ENCODE measurements at regions not wholly inside any gene's neighbourhood (a gene's known extent, or its start where the extent isn't known, plus 50 kb on each side); places are given as distances from the start of the nearest gene placed in this dataset.
A peak's percentile ranks its signal among the peaks of the same experiment; 100 is the strongest.

DNA sequence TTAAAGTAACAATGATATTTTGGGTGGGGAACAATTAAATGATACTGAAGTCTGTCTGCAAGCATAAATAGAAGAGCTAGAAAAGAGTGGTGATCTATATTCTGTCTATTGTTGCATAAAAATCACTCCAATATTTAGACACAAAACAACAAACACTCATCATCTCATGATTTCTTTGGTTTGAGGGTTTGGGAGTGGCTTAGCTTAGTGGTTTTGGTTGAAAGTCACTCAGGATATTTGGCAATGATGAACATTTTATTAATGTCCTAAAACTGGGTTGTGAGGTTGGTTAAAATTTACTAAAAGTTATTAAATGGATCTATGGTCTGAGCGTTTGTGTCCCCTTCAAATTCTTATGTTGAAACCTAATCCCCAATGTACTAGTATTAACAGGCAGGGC, 54.7 kb upstream of the EGFR start:
- Histone ChIP-seq H3K9me3 (ENCODE audit: control insufficient read depth in 1 of 2, insufficient read depth in 1 of 2, low read depth in 1 of 2, low read length in 2 of 2) (no peaks in the 10 kb centered on the region; a peak in 1 of 4 replicates), H3K4me3 (replicated peaks in 1 of 2; ENCODE audit: low read depth in 1 of 2, low read length in 2 of 2) (no peak overlapping the region), H3K9me2 (ENCODE audit: insufficient read depth) (no peaks in the 10 kb centered on the region), H3K4me1 (ENCODE audit: control insufficient read depth in 1 of 2, insufficient read depth in 2 of 2, low read length in 2 of 2) (peaks cover 6 to 21% of the 10 kb centered on the region in 2 experiments; a peak in 3 of 4 replicates), H3K4me2 (ENCODE audit: low read length) (no peak overlapping the region), H2AFZ (ENCODE audit: low read depth, low read length, poor library complexity, severe bottlenecking) (no peak overlapping the region), H3K9ac (ENCODE audit: low read length) (no peak overlapping the region), H3K27me3 (ENCODE audit: insufficient read depth, low read length) (no peaks in the 10 kb centered on the region), H3K79me2 (ENCODE audit: insufficient read depth, low read length) (no peaks in the 10 kb centered on the region), H3K36me3 (ENCODE audit: control insufficient read depth in 1 of 2, insufficient read depth in 2 of 2, low read length in 2 of 2) (no peaks in the 10 kb centered on the region), H4K20me1 (ENCODE audit: insufficient read depth) (no peaks in the 10 kb centered on the region), H3K27ac (ENCODE audit: low read depth, low read length) (no peak overlapping the region)
- ChIA-PET POLR2A (no interaction called here), RAD21 (ENCODE audit: low non-redundant PET in 1 of 2, low total read pairs in 2 of 2, uncharacterized antibody in 2 of 2, unreplicated experiment in 2 of 2) (no interaction called here), CTCF (no interaction called here)
- DNase-seq (ENCODE audit: low read depth, low spot score) = no peak
- TF ChIP-seq EZH2 (IDR thresholded peaks at IDR 0.05) (no peak), ELF1 (IDR thresholded peaks at IDR 0.05; ENCODE audit: borderline replicate concordance, low read depth) (no peak), FOSL1 (IDR thresholded peaks at IDR 0.05; ENCODE audit: low read depth) (no peak), ZFX (IDR thresholded peaks at IDR 0.05) (no peak), EZH2phosphoT487 (IDR thresholded peaks at IDR 0.05; ENCODE audit: borderline replicate concordance) (no peak)
- TF ChIP-seq, protein P1, sequence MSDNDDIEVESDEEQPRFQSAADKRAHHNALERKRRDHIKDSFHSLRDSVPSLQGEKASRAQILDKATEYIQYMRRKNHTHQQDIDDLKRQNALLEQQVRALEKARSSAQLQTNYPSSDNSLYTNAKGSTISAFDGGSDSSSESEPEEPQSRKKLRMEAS (IDR thresholded peaks at IDR 0.05) = no peak
- TF ChIP-seq, protein P2, sequence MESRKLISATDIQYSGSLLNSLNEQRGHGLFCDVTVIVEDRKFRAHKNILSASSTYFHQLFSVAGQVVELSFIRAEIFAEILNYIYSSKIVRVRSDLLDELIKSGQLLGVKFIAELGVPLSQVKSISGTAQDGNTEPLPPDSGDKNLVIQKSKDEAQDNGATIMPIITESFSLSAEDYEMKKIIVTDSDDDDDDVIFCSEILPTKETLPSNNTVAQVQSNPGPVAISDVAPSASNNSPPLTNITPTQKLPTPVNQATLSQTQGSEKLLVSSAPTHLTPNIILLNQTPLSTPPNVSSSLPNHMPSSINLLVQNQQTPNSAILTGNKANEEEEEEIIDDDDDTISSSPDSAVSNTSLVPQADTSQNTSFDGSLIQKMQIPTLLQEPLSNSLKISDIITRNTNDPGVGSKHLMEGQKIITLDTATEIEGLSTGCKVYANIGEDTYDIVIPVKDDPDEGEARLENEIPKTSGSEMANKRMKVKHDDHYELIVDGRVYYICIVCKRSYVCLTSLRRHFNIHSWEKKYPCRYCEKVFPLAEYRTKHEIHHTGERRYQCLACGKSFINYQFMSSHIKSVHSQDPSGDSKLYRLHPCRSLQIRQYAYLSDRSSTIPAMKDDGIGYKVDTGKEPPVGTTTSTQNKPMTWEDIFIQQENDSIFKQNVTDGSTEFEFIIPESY (IDR thresholded peaks at IDR 0.05; ENCODE audit: extremely low read depth, insufficient replicate concordance, low read length) = no peak
- no peak for ATAC-seq
- BruUV-seq (replicated peaks) = no TSS peak
- intact Hi-C loops (cut with micrococcal nuclease) = no loop called here

DNA sequence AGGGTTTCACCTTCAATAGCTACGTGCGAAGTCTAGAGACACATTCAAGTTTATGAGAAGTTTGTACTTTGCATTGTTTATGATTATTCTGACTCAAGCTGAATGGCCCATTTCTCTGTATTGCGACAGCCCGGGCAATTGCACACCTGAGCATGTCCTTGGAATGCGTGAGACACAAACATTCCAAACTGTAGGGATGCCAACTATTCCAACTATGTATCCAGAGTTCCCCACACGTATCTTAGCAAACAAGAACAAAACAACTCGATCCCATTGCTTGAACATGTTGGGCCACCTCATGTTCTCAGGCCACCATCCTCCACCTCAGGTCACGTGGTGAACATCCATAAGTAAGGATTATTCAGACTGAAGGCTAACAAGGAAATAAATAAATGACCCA, 51.4 kb upstream of the EGFR start:
- no peaks in the 10 kb centered on the region for H3K79me2 ChIP-seq (ENCODE audit: insufficient read depth, low read length)
- no peaks in the 10 kb centered on the region; a peak in 1 of 4 replicates for H3K9me3 ChIP-seq (ENCODE audit: control insufficient read depth in 1 of 2, insufficient read depth in 1 of 2, low read depth in 1 of 2, low read length in 2 of 2)
- ATAC-seq (no peak), DNase-seq (ENCODE audit: low read depth, low spot score) (peak; percentile 3)
- no peak for TF ChIP-seq RAD21 (IDR thresholded peaks at IDR 0.05; ENCODE audit: low read depth)
- TF ChIP-seq TCF7L2 (IDR thresholded peaks at IDR 0.05; ENCODE audit: borderline replicate concordance, extremely low read depth, insufficient read depth, insufficient read length) = no peak
- no peak for TF ChIP-seq POLR2A (IDR thresholded peaks at IDR 0.05; ENCODE audit: borderline replicate concordance, extremely low read depth, insufficient read depth, insufficient read length)
- TF ChIP-seq CEBPB (IDR thresholded peaks at IDR 0.05; ENCODE audit: low read depth) = no peak; the same call in 1 of the 2 replicates
- TF ChIP-seq ZNF274 (IDR thresholded peaks at IDR 0.05; ENCODE audit: low read depth, low read length) = no peak
- no peak for TF ChIP-seq ELF1 (IDR thresholded peaks at IDR 0.05; ENCODE audit: borderline replicate concordance, low read depth)
- no peak for TF ChIP-seq ZFX (IDR thresholded peaks at IDR 0.05)
- TF ChIP-seq EZH2phosphoT487 (IDR thresholded peaks at IDR 0.05; ENCODE audit: borderline replicate concordance) = no peak
- TF ChIP-seq, protein P3, sequence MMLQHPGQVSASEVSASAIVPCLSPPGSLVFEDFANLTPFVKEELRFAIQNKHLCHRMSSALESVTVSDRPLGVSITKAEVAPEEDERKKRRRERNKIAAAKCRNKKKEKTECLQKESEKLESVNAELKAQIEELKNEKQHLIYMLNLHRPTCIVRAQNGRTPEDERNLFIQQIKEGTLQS (IDR thresholded peaks at IDR 0.05) = no peak
- no peak for TF ChIP-seq POLR2AphosphoS5 (IDR thresholded peaks at IDR 0.05; ENCODE audit: low read depth, low read length)
- no peak for TF ChIP-seq EZH2 (IDR thresholded peaks at IDR 0.05)
- TF ChIP-seq FOSL1 (IDR thresholded peaks at IDR 0.05; ENCODE audit: low read depth) = no peak
- no peak for TF ChIP-seq SRF (IDR thresholded peaks at IDR 0.05; ENCODE audit: low read depth)
- TF ChIP-seq JUND (IDR thresholded peaks at IDR 0.05) = no peak
- no peak for TF ChIP-seq EGR1 (IDR thresholded peaks at IDR 0.05; ENCODE audit: low read depth)
- intact Hi-C loops (cut with micrococcal nuclease) = no loop called here
- no peak overlapping the region for H3K4me2 ChIP-seq (ENCODE audit: low read length)
- H3K27me3 ChIP-seq (ENCODE audit: insufficient read depth, low read length) = no peaks in the 10 kb centered on the region
- H3K9ac ChIP-seq (ENCODE audit: low read length) = no peak overlapping the region
- H3K9me2 ChIP-seq (ENCODE audit: insufficient read depth) = no peaks in the 10 kb centered on the region
- ChIA-PET CTCF (no interaction called here), POLR2A (no interaction called here), RAD21 (ENCODE audit: low non-redundant PET in 1 of 2, low total read pairs in 2 of 2, uncharacterized antibody in 2 of 2, unreplicated experiment in 2 of 2) (no interaction called here)
- no peak overlapping the region for H3K27ac ChIP-seq (ENCODE audit: low read depth, low read length)
- peaks cover 0 to 11% of the 10 kb centered on the region in 2 experiments; a peak in 1 of 4 replicates for H3K4me1 ChIP-seq (ENCODE audit: control insufficient read depth in 1 of 2, insufficient read depth in 2 of 2, low read length in 2 of 2)
- H3K4me3 ChIP-seq (replicated peaks in 1 of 2; ENCODE audit: low read depth in 1 of 2, low read length in 2 of 2) = no peak overlapping the region
- no TSS peak for BruUV-seq (replicated peaks)
- H3K36me3 ChIP-seq (ENCODE audit: control insufficient read depth in 1 of 2, insufficient read depth in 2 of 2, low read length in 2 of 2) = no peaks in the 10 kb centered on the region
- H2AFZ ChIP-seq (ENCODE audit: low read depth, low read length, poor library complexity, severe bottlenecking) = no peak overlapping the region
- H4K20me1 ChIP-seq (ENCODE audit: insufficient read depth) = no peaks in the 10 kb centered on the region
